ENCODE measurements at regions not wholly inside any gene's neighbourhood (a gene's known extent, or its start where the extent isn't known, plus 50 kb on each side); places are given as distances from the start of the nearest gene placed in this dataset.

- Histone ChIP-seq H3K27me3 (ENCODE audit: insufficient read depth, low read depth, severe bottlenecking) (no peaks in the 10 kb centered on the region), H3K27ac (no peak overlapping the region), H3K9me3 (ENCODE audit: severe bottlenecking) (no peaks in the 10 kb centered on the region), H3K4me3 (ENCODE audit: low read depth, low read length) (no peak overlapping the region), H3K36me3 (no peaks in the 10 kb centered on the region)
- TF ChIP-seq CTCF (IDR thresholded peaks at IDR 0.05; ENCODE audit: low read depth, low read length): no peak
- peak; percentile 17 for DNase-seq
Observed at GRCh38 chr13:75161804-75162203, 320.2 kb downstream of the TBC1D4 start.

DNA sequence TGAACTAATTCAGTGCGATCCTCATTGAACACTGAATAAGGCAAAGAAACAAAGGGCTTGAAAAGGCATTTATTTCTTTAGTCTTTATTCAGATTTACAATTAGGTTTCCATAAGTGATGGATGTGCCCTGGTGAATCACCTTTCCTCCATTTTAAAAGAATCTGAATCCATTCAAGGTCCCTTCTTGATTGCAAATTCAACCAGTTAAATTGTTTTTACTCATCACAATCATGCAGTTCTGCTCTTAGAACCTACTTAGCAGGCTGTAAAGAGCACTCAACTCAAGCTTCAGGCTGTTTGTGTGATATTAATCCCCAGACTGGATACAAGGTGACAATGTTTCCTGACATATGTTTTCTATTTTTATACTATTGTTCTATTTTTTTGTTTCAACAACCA is 321.0 kb downstream of the TBC1D4 start:
- no peak for TF ChIP-seq CTCF (IDR thresholded peaks at IDR 0.05; ENCODE audit: low read depth, low read length)

DNA sequence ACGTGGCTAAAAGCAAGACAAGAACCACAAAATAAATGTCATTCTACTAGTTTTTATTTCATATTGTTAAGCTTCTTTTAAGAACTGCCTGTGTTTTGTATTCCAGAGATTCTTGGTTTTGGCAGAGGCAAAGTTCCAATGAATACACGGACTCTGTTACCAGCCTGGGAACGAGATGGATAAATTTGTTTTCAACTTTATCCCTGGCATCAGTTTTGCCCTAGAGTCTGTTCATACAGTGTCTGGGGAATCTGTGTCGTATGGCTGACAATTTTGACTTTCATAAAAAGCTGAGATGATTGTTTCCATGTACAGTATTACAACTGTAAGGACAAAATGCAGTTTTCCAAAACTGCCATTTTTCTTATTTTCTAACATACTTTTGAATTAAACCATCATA is 327.6 kb downstream of the TBC1D4 start:
- no peaks in the 10 kb centered on the region for H3K27me3 ChIP-seq (ENCODE audit: insufficient read depth, low read depth, severe bottlenecking)
- no peaks in the 10 kb centered on the region for H3K36me3 ChIP-seq
- H3K27ac ChIP-seq: no peak overlapping the region
- H3K4me3 ChIP-seq (ENCODE audit: low read depth, low read length): no peak overlapping the region
- no peak for TF ChIP-seq CTCF (IDR thresholded peaks at IDR 0.05; ENCODE audit: low read depth, low read length)
- no peaks in the 10 kb centered on the region for H3K9me3 ChIP-seq (ENCODE audit: severe bottlenecking)
- DNase-seq: no peak

More for the DNA sequence above, 321.0 kb downstream of the TBC1D4 start:
- no peak for DNase-seq
- no peak overlapping the region for H3K27ac ChIP-seq
- H3K9me3 ChIP-seq (ENCODE audit: severe bottlenecking): no peaks in the 10 kb centered on the region
- no peaks in the 10 kb centered on the region for H3K36me3 ChIP-seq
- H3K4me3 ChIP-seq (ENCODE audit: low read depth, low read length): no peak overlapping the region
- no peaks in the 10 kb centered on the region for H3K27me3 ChIP-seq (ENCODE audit: insufficient read depth, low read depth, severe bottlenecking)

- no peak for DNase-seq
- no peak overlapping the region for H3K27ac ChIP-seq
- no peaks in the 10 kb centered on the region for H3K27me3 ChIP-seq (ENCODE audit: insufficient read depth, low read depth, severe bottlenecking)
- no peak for TF ChIP-seq CTCF (IDR thresholded peaks at IDR 0.05; ENCODE audit: low read depth, low read length)
- no peaks in the 10 kb centered on the region for H3K9me3 ChIP-seq (ENCODE audit: severe bottlenecking)
- H3K36me3 ChIP-seq: no peaks in the 10 kb centered on the region
- H3K4me3 ChIP-seq (ENCODE audit: low read depth, low read length): no peak overlapping the region
Observed at GRCh38 chr13:75153834-75154233, 328.1 kb downstream of the TBC1D4 start.

- Histone ChIP-seq H3K36me3 (no peaks in the 10 kb centered on the region), H3K9me3 (ENCODE audit: severe bottlenecking) (no peaks in the 10 kb centered on the region), H3K27me3 (ENCODE audit: insufficient read depth, low read depth, severe bottlenecking) (no peaks in the 10 kb centered on the region), H3K4me3 (ENCODE audit: low read depth, low read length) (no peak overlapping the region), H3K27ac (no peak overlapping the region)
- DNase-seq: no peak
- no peak for TF ChIP-seq CTCF (IDR thresholded peaks at IDR 0.05; ENCODE audit: low read depth, low read length)
Observed at GRCh38 chr13:75153386-75153785, 328.6 kb downstream of the TBC1D4 start.

GRCh38 chr13:75151081-75151643 is 330.8 kb downstream of the TBC1D4 start:
- Histone ChIP-seq H3K36me3 (no peaks in the 10 kb centered on the region), H3K27ac (no peak overlapping the region), H3K9me3 (ENCODE audit: severe bottlenecking) (no peaks in the 10 kb centered on the region), H3K4me3 (ENCODE audit: low read depth, low read length) (no peak overlapping the region), H3K27me3 (ENCODE audit: insufficient read depth, low read depth, severe bottlenecking) (no peaks in the 10 kb centered on the region)
- DNase-seq: no peak
- TF ChIP-seq CTCF (IDR thresholded peaks at IDR 0.05; ENCODE audit: low read depth, low read length): no peak

All from WERI-Rb-1 (cell line).